RWPE1 (cell line): ENCODE measurements at regions not wholly inside any gene's neighbourhood (a gene's known extent, or its start where the extent isn't known, plus 50 kb on each side); places are given as distances from the start of the nearest gene placed in this dataset.

Experiments used
- CTCF ChIA-PET: fragments of 350-600 bp; sonication (Branson Sonifier 250); formaldehyde crosslinking; extraction: SDS; loops from one replicate; lab custom pipeline; 2021; lab: Yijun Ruan, JAX
- POLR2A ChIA-PET: fragments of 400-600 bp; formaldehyde crosslinking; extraction: SDS; loops from one replicate; lab custom pipeline; 2020; ENCODE audit warnings: antibody characterized with exemption; ENCODE audit not compliant: low non-redundant PET; lab: Yijun Ruan, JAX
- DNase-seq: peaks from one replicate; pipeline ENCODE4 v3.0.0; 2012; ENCODE audit warnings: low spot score
- H3K27ac ChIP-seq: fragments of 450-650 bp; 2 replicates; pipeline ENCODE4 v1.5.1; 2017
- TF ChIP-seq, protein P1 (sequence below): fragments of 450-650 bp; conservative IDR thresholded peaks from 2 replicates; pipeline ENCODE4 v1.5.1; 2017; ENCODE audit warnings: low read depth, mild to moderate bottlenecking

DNA sequence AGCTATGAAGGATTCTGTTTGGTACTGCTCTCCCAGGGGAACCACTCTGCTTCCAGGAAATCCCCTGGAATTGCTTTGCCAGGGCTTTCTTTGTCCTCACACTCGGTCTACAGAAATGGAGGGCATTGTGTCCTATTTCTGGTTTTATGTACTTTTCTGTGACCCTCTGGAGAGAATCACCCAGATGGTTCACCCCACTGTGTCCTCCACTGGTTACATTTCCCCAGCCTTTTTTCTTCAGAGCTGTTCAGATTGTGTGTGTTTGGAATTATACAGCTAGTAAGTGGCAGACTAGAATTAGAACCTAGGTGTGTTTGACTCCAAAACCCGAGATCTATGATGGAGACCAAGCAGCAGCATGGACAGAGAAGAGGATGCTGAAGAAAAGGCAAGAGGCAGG lies 80.8 kb downstream of the CD164 start:
- no peak for DNase-seq
- H3K27ac ChIP-seq = no peak overlapping the region
- POLR2A ChIA-PET = interaction anchor here (0.7 kb wide), 1 partner anchor 37 kb away, joined by 4 read pairs; no protein-coding TSS in a partner anchor
- CTCF ChIA-PET = no interaction called here
- TF ChIP-seq, protein P1, sequence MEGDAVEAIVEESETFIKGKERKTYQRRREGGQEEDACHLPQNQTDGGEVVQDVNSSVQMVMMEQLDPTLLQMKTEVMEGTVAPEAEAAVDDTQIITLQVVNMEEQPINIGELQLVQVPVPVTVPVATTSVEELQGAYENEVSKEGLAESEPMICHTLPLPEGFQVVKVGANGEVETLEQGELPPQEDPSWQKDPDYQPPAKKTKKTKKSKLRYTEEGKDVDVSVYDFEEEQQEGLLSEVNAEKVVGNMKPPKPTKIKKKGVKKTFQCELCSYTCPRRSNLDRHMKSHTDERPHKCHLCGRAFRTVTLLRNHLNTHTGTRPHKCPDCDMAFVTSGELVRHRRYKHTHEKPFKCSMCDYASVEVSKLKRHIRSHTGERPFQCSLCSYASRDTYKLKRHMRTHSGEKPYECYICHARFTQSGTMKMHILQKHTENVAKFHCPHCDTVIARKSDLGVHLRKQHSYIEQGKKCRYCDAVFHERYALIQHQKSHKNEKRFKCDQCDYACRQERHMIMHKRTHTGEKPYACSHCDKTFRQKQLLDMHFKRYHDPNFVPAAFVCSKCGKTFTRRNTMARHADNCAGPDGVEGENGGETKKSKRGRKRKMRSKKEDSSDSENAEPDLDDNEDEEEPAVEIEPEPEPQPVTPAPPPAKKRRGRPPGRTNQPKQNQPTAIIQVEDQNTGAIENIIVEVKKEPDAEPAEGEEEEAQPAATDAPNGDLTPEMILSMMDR = no peak

DNA sequence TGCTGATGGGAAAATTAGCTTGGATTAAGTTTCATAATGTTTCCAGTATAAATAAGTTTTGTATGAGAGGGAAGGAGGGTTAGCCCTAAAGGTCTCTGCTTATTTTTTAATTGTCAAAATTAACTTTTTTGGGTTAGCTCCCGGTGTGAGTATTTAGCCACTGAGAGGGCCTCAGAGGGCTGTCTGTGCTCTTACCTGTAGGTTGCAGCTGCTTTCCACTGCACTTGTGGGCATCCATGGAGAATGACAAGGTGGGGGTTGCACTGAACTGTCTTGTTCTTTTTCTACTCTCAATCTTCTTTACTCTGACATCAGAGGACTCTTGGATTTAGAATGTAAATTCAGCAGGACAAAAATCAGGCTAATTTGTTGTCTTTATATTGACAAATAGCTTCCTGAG lies 81.4 kb downstream of the CD164 start:
- TF ChIP-seq, protein P1 = no peak
- H3K27ac ChIP-seq = no peak overlapping the region
- POLR2A ChIA-PET = interaction anchor here (0.7 kb wide), 1 partner anchor 38 kb away, joined by 4 read pairs; no protein-coding TSS in a partner anchor
- DNase-seq = no peak
- CTCF ChIA-PET = no interaction called here

DNA sequence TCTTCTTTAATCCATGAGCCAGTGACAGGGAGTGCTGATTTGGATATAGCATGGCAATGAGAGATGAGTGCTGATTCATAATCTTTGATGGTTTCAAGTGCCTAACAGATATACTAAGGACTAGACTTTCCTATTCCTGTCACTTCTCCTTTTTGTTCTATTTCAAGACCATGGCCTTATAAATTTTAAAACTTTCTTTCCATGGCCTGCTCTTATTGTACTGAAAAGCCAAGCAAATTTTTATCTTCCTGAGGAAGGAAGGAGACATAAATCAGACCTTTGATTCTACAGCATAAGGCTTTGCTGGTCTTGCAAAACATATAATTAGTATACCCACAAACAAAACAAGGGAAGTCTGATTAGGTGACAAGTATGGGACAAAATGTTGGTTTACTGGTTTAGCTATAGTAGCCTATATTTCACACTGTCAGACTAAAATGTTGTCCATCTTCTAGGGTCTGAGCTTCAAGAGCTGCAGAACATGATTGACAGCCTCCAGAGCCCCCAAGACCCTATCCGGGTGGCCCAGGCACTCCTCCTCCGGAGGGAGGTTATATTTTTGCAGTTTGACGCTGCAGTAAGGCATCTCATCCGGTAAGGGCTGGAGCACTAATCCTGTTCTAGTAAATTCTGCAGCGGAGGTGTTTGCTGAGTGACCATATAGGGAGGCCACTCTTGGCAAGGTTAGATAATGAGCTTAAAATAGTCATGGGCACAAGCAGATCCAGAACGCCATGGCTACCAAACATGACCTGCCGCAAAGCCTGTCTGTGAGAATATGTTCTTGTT lies 82.3 kb downstream of the CD164 start:
- ChIA-PET CTCF (no interaction called here), POLR2A (no interaction called here)
- DNase-seq = no peak
- TF ChIP-seq, protein P1 = no peak
- H3K27ac ChIP-seq = no peak overlapping the region

DNA sequence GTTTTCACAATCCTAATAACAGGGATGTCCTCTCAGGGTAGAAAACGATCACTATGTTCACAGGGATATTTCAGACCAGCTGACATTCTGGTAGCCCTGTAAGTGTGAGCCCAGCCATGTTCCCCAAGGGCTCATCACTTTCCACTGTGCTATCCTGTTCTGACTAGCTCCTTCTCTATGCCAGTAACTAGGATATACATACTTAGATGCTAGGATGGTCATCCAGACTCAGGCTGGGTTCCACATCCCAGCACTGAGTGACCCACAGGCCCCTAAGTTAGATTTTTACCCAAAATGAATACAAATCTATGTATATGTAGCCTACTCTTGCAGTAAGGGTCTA lies 83.0 kb downstream of the CD164 start:
- POLR2A ChIA-PET = interaction anchor here (0.7 kb wide), 1 partner anchor 121 kb away, joined by 3 read pairs; no protein-coding TSS in a partner anchor
- DNase-seq = no peak
- H3K27ac ChIP-seq = no peak overlapping the region
- CTCF ChIA-PET = no interaction called here
- TF ChIP-seq, protein P1 = no peak

DNA sequence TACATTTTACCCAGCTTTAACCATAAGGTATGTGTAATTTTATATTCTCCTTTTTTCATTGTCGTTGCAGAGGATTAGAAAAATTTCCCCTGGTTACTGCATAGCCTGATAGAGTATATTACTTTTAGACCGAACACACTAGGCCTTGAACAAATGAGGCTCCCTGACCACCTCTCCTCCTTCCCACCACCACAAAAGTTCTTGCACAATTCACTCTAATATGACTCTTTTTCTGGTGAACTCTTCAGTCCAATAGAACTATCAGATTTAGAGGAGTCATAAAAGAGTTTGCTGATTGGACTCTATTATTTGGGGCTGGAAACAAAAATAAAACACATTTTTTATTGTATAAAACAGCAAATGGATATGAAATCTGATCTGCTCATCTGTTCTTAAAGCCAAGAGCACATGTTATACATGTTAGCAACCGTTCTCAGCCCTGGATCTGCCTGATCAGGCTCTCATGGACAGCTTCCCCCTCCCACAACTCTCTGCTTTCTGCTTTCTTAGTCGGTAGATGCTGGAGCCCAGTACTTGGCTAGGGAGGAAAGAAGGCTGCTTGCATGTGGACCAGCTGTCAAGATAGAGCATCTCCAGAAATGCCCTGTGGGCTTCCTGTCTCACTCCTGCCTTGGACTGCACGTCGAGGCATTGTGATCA lies 83.5 kb downstream of the CD164 start:
- TF ChIP-seq, protein P1 = no peak
- ChIA-PET CTCF (no interaction called here), POLR2A (interaction anchor here (0.7 kb wide), 1 partner anchor 122 kb away, joined by 3 read pairs; no protein-coding TSS in a partner anchor)
- no peak overlapping the region for H3K27ac ChIP-seq
- no peak for DNase-seq

DNA sequence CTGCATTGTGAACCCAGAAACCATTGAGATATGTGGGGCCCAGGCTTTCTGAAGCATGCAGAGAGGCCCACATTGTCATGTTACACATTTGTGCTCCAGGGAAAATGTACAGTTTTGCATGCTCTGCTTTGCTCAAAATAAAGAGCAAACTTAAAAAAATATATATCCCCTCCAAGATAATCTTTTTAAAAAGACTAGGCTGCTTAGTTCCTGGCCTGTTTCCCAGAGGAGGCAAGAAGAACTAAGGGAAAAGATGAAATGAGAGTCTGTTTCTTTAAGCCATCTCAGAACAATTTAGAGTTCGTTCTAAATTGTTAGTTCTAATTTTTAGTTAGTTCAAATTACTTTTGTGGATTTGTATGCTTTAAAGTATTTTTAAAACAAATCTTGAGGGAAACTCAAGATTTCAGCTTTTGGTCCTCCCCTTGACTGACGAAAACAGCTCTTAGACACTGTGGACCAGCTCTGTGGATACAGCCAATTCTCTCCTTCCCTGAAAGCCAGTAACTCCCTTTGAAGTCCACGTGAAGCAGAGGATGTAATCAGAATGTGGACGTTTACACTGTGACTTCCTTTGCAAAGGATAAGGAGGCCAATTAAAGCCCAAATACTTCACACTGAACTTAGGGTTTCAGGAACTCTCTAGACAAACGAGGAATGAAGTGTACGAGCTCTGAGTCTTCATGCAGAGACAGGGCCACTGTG lies 84.7 kb downstream of the CD164 start:
- DNase-seq = no peak
- ChIA-PET POLR2A (no interaction called here), CTCF (no interaction called here)
- H3K27ac ChIP-seq = no peak overlapping the region
- TF ChIP-seq, protein P1 = no peak
